ENCODE measurements at regions not wholly inside any gene's neighbourhood (a gene's known extent, or its start where the extent isn't known, plus 50 kb on each side); places are given as distances from the start of the nearest gene placed in this dataset.

DNA sequence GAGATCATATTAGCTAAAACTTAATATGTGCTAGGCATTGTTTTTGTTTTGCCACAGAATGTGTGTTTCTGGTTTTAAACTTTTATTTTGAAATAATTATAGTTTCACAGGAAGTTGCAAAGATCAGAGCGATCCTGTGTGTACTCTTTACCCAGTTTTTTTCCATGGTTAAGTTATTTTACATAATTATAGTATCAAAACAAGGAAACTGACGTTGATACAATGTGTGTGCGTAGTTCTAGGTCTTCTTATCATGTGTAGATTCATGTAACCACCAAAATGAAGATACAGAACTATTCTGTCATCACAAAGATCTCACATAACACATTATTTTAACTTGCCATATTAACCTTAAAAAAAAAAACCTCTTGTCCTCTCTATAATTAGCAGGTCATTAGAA, 69.2 kb downstream of the BLTP1 start:
- Histone ChIP-seq H3K4me1 (ENCODE audit: insufficient read depth) (no peaks in the 10 kb centered on the region), H3K27me3 (no peaks in the 10 kb centered on the region), H3K36me3 (no peaks in the 10 kb centered on the region), H3K9me3 (no peaks in the 10 kb centered on the region), H3K4me3 (no peak overlapping the region), H3K27ac (no peak overlapping the region)
- no peak for TF ChIP-seq EP300 (IDR thresholded peaks at IDR 0.05)
- TF ChIP-seq, protein P1, sequence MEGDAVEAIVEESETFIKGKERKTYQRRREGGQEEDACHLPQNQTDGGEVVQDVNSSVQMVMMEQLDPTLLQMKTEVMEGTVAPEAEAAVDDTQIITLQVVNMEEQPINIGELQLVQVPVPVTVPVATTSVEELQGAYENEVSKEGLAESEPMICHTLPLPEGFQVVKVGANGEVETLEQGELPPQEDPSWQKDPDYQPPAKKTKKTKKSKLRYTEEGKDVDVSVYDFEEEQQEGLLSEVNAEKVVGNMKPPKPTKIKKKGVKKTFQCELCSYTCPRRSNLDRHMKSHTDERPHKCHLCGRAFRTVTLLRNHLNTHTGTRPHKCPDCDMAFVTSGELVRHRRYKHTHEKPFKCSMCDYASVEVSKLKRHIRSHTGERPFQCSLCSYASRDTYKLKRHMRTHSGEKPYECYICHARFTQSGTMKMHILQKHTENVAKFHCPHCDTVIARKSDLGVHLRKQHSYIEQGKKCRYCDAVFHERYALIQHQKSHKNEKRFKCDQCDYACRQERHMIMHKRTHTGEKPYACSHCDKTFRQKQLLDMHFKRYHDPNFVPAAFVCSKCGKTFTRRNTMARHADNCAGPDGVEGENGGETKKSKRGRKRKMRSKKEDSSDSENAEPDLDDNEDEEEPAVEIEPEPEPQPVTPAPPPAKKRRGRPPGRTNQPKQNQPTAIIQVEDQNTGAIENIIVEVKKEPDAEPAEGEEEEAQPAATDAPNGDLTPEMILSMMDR (IDR thresholded peaks at IDR 0.05) = no peak
- TF ChIP-seq POLR2A (IDR thresholded peaks at IDR 0.05) = no peak
- WGBS, 3 donors = 49 to 68% (median 55%) methylated on average over 3 of the region's 3 CpGs
- intact Hi-C loops (cut with DNase I) = no loop called here
- DNase-seq = no peak

DNA sequence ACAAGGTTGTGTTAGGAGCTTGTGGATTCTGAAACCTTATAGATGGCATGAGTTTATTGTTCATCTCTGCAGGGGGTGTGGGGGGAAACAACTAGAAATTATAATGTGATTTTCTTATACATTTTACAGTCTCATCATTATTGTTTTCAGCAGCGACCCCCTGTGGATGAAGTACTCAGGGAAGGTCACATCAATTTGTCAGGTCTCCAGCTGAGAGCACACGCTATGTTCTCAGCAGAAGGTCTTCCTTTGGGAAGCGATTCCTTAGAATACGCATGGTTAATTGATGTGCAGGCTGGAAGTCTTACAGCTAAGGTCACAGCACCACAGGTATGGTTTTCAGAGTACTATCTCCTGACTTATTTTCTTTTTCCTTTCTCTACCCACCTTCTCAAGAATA, 72.2 kb downstream of the BLTP1 start:
- Histone ChIP-seq H3K27ac (no peak overlapping the region), H3K9me3 (no peaks in the 10 kb centered on the region), H3K4me1 (ENCODE audit: insufficient read depth) (no peaks in the 10 kb centered on the region), H3K4me3 (no peak overlapping the region), H3K27me3 (no peaks in the 10 kb centered on the region), H3K36me3 (no peaks in the 10 kb centered on the region)
- 71 to 86% (median 84%) methylated on average over 4 of the region's 4 CpGs for WGBS, 3 donors
- DNase-seq = no peak
- intact Hi-C loops (cut with DNase I) = no loop called here
- TF ChIP-seq POLR2A (IDR thresholded peaks at IDR 0.05) (no peak), EP300 (IDR thresholded peaks at IDR 0.05) (no peak)
- TF ChIP-seq, protein P1 (IDR thresholded peaks at IDR 0.05) = no peak

DNA sequence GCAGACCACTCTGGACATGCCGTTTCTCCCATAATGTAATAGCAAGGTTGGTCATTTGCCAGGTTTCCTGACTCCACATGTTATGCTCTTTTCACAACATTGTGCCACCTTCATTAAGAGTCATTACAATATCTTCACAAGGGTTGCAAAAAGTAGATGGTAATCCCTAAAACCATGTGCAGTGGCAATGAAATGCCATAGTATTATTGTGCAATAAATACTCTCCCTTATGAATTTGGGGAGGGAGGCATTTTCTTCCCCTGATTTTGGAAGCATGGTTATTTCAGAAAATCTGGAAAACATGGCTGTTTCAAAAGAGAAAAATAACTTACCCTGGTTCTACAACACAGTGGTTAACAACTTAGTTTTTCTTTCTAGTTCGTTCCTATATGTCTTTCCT, 75.1 kb downstream of the BLTP1 start:
- no peak overlapping the region for H3K4me3 ChIP-seq
- H3K36me3 ChIP-seq = no peaks in the 10 kb centered on the region
- no peaks in the 10 kb centered on the region for H3K27me3 ChIP-seq
- intact Hi-C loops (cut with DNase I) = no loop called here
- no peak overlapping the region for H3K27ac ChIP-seq
- no peak for TF ChIP-seq POLR2A (IDR thresholded peaks at IDR 0.05)
- TF ChIP-seq, protein P1 (IDR thresholded peaks at IDR 0.05) = no peak
- TF ChIP-seq EP300 (IDR thresholded peaks at IDR 0.05) = no peak
- DNase-seq = no peak
- H3K9me3 ChIP-seq = no peaks in the 10 kb centered on the region
- H3K4me1 ChIP-seq (ENCODE audit: insufficient read depth) = no peaks in the 10 kb centered on the region
- 85 to 97% (median 89%) methylated on average over 2 of the region's 2 CpGs for WGBS, 3 donors

DNA sequence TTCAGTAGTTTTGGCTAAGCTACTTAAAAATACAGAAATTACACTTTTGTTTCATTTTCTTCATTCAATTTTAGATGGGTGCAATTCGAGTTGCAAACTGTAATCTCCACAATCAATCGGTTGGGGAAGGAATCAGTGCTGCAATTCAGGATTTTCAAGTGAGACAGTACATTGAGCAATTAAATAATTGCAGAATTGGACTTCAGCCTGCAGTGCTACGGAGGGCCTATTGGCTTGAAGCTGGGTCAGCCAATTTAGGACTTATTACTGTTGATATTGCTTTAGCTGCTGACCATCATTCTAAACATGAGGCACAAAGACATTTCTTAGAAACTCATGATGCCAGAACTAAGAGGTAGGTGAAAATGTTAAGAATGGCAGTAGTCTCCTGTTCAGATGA, 77.7 kb downstream of the BLTP1 start:
- TF ChIP-seq EP300 (IDR thresholded peaks at IDR 0.05) = no peak
- no peak for TF ChIP-seq POLR2A (IDR thresholded peaks at IDR 0.05)
- TF ChIP-seq, protein P1 (IDR thresholded peaks at IDR 0.05) = no peak
- intact Hi-C loops (cut with DNase I) = loop anchor here in 1 of 4 donors (10.0 kb wide), 1 partner anchor 705 kb away; no protein-coding TSS in a partner anchor
- no peaks in the 10 kb centered on the region for H3K27me3 ChIP-seq
- H3K4me3 ChIP-seq = no peak overlapping the region
- DNase-seq = no peak
- no peak overlapping the region for H3K27ac ChIP-seq
- WGBS, 3 donors = 86 to 90% (median 90%) methylated on average over 3 of the region's 3 CpGs
- H3K9me3 ChIP-seq = no peaks in the 10 kb centered on the region
- no peaks in the 10 kb centered on the region for H3K4me1 ChIP-seq (ENCODE audit: insufficient read depth)
- H3K36me3 ChIP-seq = no peaks in the 10 kb centered on the region
